Activated T-helper 2 cell treated with anti-CD3 and anti-CD28 coated beads, Interferon-gamma antibody, Interleukin-2, Interleukin-4, amounts not matched to agents 10 μg/mL and 5 μg/mL and 100 μg/mL, durations not matched to agents 14 hours and 24 hours and 36 hours (primary cell): ENCODE measurements at regions not wholly inside any gene's neighbourhood (a gene's known extent, or its start where the extent isn't known, plus 50 kb on each side); places are given as distances from the start of the nearest gene placed in this dataset.

Experiments
- DNase-seq: peaks from one replicate; pipeline ENCODE4 v3.0.0; 2021; ENCODE audit warnings: low spot score
- H3K27ac Mint-ChIP-seq: one replicate; pipeline ENCODE4 v1.8.0; 2021; ENCODE audit warnings: mixed read lengths
- H3K27me3 Mint-ChIP-seq: one replicate; pipeline ENCODE4 v1.8.0; 2021; ENCODE audit warnings: low read depth, mixed read lengths
- H3K36me3 Mint-ChIP-seq: one replicate; pipeline ENCODE4 v1.8.0; 2021; ENCODE audit warnings: low read depth, mixed read lengths
- H3K4me1 Mint-ChIP-seq: one replicate; pipeline ENCODE4 v1.8.0; 2021; ENCODE audit warnings: low read depth, mixed read lengths
- H3K4me3 Mint-ChIP-seq: one replicate; pipeline ENCODE4 v1.8.0; 2021; ENCODE audit warnings: low read depth, mild to moderate bottlenecking, moderate library complexity, mixed read lengths
- H3K9me3 Mint-ChIP-seq: one replicate; pipeline ENCODE4 v1.8.0; 2021; ENCODE audit warnings: mixed read lengths
- intact Hi-C: fragments of 100-400 bp; cut with micrococcal nuclease; formaldehyde crosslinking; loops from one replicate; pipeline ENCODE4 v1.15.1; 2023

DNA sequence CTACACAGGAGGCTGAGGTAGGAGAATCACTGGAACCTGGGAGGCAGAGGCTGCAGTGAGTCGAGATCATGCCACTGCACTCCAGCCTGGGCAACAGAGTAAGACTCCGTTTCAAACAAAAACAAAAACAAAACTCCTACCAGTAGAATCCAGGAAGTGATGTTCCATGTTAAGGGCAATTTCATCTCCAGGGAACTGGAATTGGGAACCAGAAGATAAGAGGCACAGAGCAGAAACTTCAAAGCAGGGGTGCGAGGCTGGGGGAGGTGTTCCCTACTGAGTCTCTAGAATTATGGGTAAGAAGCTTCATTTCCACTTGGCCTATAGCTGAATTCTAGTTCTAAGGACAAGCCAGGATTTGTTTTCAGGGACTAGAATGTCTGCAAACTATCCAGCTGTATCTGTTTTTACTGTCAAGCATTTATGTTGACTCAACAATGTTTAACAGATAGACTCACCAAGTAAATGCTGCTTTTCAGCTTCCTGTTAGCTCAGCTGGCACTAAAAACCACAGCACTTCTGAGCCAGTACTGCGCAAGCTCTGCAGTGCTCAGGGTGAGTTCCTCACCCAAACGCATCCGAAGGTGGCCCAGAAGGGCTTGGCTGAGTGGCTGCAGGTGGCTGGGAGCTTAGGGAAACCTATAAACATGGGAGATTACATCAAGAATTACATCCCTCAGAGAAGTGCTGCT is 320.1 kb downstream of the MTRR start:
- Mint-ChIP-seq H3K36me3 (no peaks in the 10 kb centered on the region), H3K27ac (no peak overlapping the region)

DNA sequence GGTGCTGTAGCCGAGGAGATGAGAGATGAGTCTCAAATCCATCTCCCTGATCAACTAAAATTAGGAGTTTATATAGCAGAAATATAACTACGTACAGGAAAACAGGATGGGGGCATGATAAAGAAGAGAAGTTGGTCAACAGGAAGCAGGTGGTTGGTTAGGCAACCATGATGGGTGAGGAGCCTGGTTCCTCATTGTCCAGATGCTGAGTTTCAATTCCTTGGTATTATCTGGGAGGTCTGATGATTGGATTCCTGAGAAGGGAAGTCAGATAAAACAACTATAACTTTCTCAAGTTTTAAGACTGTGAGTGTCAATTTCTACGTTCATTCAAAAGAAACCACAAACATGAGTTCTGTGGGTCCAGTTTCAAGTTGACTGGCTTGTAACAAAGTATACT is 323.9 kb downstream of the MTRR start:
- intact Hi-C loops = no loop called here
- DNase-seq = no peak
- H3K36me3 Mint-ChIP-seq = no peaks in the 10 kb centered on the region
- peaks cover 7% of the 10 kb centered on the region for H3K9me3 Mint-ChIP-seq
- H3K4me1 Mint-ChIP-seq = no peaks in the 10 kb centered on the region
- no peak overlapping the region for H3K27ac Mint-ChIP-seq
- H3K27me3 Mint-ChIP-seq = no peaks in the 10 kb centered on the region
- no peak overlapping the region for H3K4me3 Mint-ChIP-seq

More for the DNA sequence above, 320.1 kb downstream of the MTRR start:
- peaks cover 13% of the 10 kb centered on the region for H3K9me3 Mint-ChIP-seq
- no peak overlapping the region for H3K4me3 Mint-ChIP-seq
- no peaks in the 10 kb centered on the region for H3K4me1 Mint-ChIP-seq
- no peaks in the 10 kb centered on the region for H3K27me3 Mint-ChIP-seq
- intact Hi-C loops = no loop called here
- DNase-seq = no peak

DNA sequence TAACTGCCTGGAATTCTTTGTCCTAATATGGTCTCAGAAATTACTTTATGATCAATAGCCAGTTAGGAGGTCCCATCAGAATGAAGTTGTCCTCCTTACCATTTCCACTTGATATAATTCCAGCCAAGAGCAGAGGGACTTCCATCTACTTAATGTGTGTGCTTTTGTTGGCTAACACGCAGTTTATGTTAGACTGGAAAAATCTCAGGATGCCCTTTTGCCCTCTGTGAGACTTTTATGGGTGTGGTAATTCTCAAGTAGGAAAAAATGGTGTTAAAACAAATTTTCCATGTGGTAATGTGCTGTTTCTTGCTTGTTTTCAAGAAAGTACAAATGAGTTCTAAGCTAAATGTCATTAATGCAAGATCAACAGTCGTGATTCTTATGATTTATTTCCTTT is 327.1 kb downstream of the MTRR start:
- H3K36me3 Mint-ChIP-seq = no peaks in the 10 kb centered on the region
- no peak overlapping the region for H3K4me3 Mint-ChIP-seq
- H3K4me1 Mint-ChIP-seq = no peaks in the 10 kb centered on the region
- intact Hi-C loops = no loop called here
- H3K9me3 Mint-ChIP-seq = peaks cover 7% of the 10 kb centered on the region
- no peaks in the 10 kb centered on the region for H3K27me3 Mint-ChIP-seq
- H3K27ac Mint-ChIP-seq = no peak overlapping the region
- no peak for DNase-seq

DNA sequence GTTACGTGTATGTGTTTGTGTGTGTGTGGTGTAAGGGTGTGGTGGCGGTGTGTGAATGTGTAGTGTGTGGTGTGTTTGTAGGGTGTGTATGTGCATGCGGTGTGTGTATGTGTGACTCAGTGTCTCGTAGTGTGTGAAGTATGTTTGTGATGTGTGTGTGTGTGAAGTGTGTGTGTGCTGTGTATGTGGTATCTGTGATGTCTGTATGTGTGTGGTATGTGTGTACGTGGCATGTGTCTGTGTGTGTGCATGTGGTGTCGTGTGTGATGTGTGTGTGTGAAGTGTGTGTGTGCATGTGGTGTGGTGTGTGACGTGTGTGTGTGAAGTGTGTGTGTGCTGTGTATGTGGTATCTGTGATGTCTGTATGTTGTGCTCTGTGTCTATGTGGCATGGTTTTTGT is 339.4 kb downstream of the MTRR start:
- Mint-ChIP-seq H3K9me3 (peaks cover 7% of the 10 kb centered on the region), H3K36me3 (no peaks in the 10 kb centered on the region), H3K27ac (no peak overlapping the region), H3K4me1 (no peaks in the 10 kb centered on the region), H3K27me3 (no peaks in the 10 kb centered on the region), H3K4me3 (no peak overlapping the region)
- no peak for DNase-seq
- intact Hi-C loops = no loop called here

DNA sequence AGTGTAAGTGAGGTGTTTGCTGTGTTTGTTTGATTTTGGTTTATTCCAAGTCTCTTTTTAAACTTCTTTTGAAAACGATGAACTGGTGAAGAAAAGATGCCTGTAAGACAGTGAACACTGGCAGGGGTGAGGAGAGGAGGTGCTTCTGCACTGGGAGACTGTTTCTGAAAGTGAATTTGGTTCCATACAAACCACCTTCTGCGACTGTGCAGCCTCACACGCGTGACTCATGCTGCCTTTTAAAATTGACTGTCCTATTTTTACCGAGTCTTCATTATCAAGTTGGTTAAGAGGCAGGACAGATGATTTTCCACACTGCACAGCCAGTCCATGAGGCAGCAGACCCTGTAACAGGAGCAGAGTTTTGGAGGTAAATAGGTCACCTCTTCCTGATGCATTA is 340.6 kb downstream of the MTRR start:
- Mint-ChIP-seq H3K4me3 (no peak overlapping the region), H3K36me3 (no peaks in the 10 kb centered on the region)
- intact Hi-C loops = no loop called here

DNA sequence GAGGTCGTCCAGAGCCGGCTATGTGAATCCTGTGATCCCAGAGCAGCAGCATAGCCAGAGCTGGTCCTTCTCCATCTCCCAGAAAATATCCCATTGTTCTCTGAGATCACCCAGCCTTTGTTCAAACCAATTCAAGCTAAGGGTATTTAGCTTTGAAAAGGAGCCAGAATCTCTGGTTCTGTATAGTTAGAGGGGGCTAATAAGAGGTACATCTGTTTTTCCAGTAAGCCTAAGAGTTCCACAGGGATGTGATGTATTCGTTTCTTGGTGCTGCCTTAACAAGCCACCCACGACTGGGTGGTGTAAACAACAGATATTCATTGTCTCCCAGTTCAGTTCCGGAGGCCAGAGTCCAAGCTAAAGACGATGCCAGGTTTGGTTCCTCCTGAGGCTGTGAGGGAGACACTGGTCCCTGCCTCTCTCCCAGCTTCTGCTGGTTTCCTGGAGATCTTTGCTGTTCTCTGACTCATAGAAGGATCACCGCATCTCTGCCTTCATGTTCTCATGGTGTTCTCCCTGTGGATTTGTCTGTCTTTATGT is 344.8 kb downstream of the MTRR start:
- H3K4me1 Mint-ChIP-seq = no peaks in the 10 kb centered on the region
- intact Hi-C loops = no loop called here
- H3K36me3 Mint-ChIP-seq = no peaks in the 10 kb centered on the region
- H3K4me3 Mint-ChIP-seq = no peak overlapping the region
- no peaks in the 10 kb centered on the region for H3K27me3 Mint-ChIP-seq
- no peak for DNase-seq
- H3K9me3 Mint-ChIP-seq = no peaks in the 10 kb centered on the region
- H3K27ac Mint-ChIP-seq = no peak overlapping the region

More for the DNA sequence above, 340.6 kb downstream of the MTRR start:
- no peak overlapping the region for H3K27ac Mint-ChIP-seq
- no peak for DNase-seq
- H3K4me1 Mint-ChIP-seq = no peaks in the 10 kb centered on the region
- H3K9me3 Mint-ChIP-seq = no peaks in the 10 kb centered on the region
- H3K27me3 Mint-ChIP-seq = no peaks in the 10 kb centered on the region

DNA sequence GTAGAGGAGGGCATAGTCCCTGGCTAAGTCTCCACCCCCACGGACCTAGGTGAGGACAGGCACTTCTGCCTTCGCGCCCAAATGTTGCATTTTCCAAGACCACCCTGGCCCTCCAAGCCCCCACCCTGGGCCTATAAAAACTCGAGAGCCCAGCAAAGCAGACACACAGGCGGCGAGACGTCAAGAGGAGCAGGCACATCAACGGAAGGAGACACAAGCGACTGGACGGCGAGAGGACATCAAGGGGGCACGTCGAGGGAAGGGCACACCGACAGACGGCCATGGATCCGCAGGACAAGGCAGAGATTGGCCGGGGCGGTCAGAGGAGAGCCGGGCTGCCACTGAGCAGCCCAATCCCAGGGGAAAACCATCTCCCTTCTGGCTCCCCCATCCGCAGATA is 348.0 kb downstream of the MTRR start:
- no peak for DNase-seq
- Mint-ChIP-seq H3K9me3 (no peaks in the 10 kb centered on the region), H3K4me1 (no peaks in the 10 kb centered on the region), H3K4me3 (no peak overlapping the region), H3K27ac (no peak overlapping the region), H3K27me3 (no peaks in the 10 kb centered on the region), H3K36me3 (no peaks in the 10 kb centered on the region)
- intact Hi-C loops = no loop called here

DNA sequence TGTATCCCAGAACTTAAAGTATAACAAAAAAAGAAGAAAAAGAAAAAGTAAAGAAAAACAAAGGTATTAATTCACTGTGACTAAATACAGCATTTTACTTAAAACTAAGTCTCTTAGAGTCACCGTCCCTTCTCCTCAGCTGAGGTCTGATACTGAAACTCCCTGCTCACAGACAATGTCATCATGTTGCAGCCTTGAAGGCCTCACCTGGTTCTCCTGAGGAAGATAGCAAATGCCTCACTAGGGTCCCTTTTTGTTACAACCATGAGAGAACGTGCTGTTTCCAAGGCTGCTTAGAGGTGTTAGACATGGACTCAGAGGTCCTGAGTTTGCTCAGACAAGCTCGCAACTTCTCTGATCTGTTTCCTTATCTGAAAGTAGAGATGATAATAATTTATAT is 357.2 kb downstream of the MTRR start:
- H3K4me1 Mint-ChIP-seq = no peaks in the 10 kb centered on the region
- no peak overlapping the region for H3K4me3 Mint-ChIP-seq
- H3K9me3 Mint-ChIP-seq = peaks cover 33% of the 10 kb centered on the region
- no peaks in the 10 kb centered on the region for H3K27me3 Mint-ChIP-seq
- H3K36me3 Mint-ChIP-seq = no peaks in the 10 kb centered on the region
- H3K27ac Mint-ChIP-seq = no peak overlapping the region
- no peak for DNase-seq
- intact Hi-C loops = no loop called here

DNA sequence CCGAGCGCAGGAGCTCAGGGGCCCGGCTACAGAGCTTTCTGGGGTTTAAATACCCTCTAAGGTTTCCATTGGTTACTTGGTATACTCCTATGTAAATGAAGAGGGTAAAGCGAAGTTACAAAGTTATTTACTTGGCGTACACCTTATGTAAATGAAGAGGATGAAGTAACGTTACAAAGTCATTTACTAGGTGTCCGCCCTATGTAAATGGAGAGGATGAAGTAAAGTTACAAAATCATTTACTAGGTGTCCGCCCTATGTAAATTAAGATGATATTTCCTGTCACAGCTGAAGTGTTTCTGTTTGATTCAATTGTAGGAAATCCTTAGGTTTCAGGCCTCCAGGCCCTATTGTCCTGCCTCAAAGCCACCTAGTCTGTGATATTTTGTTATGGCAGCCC is 358.2 kb downstream of the MTRR start:
- no peaks in the 10 kb centered on the region for H3K27me3 Mint-ChIP-seq
- no peaks in the 10 kb centered on the region for H3K4me1 Mint-ChIP-seq
- H3K4me3 Mint-ChIP-seq = no peak overlapping the region
- no peak for DNase-seq
- peaks cover 33% of the 10 kb centered on the region for H3K9me3 Mint-ChIP-seq
- H3K27ac Mint-ChIP-seq = no peak overlapping the region
- intact Hi-C loops = no loop called here
- H3K36me3 Mint-ChIP-seq = no peaks in the 10 kb centered on the region

DNA sequence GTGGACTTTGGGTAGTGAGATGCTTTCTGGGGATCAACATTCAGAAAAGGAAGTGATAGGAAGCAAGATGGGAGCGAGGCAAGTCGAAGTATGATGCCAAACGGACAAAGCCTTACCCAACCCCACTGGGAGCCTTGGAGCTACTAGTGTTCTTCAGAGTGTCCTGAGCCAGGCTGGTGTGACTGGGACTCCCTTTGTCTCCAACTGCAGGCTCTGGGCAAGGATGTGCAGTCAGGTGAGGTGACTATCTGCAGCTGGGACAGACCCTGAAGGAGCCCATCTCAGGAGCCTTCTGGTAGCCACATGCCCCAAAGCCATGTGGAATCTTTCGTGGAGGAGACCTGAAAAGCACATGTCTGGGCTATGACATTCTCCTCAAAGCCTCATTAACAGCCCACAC is 360.6 kb downstream of the MTRR start:
- Mint-ChIP-seq H3K4me3 (no peak overlapping the region), H3K27ac (no peak overlapping the region), H3K36me3 (no peaks in the 10 kb centered on the region), H3K27me3 (no peaks in the 10 kb centered on the region), H3K9me3 (peaks cover 26% of the 10 kb centered on the region), H3K4me1 (no peaks in the 10 kb centered on the region)
- no peak for DNase-seq
- intact Hi-C loops = no loop called here

DNA sequence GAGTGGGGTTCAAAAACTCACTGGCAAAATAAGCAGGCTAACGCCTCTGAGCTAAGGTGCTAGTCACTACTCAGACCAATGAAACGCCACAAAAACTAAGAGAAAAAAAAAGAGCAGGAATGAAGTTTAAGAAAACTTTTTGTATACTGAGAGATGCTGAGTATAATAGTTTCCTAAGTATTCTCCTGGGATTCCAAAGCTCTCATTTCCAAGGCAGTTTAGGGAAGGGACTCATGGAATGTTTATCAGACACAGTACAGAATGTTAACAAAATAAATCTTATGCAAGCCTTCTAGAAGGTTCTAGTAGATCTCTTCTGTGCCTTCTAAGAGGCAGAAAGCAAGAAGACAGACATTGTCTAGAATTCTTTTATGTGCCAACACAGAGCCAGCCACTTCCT is 361.9 kb downstream of the MTRR start:
- H3K36me3 Mint-ChIP-seq = no peaks in the 10 kb centered on the region

DNA sequence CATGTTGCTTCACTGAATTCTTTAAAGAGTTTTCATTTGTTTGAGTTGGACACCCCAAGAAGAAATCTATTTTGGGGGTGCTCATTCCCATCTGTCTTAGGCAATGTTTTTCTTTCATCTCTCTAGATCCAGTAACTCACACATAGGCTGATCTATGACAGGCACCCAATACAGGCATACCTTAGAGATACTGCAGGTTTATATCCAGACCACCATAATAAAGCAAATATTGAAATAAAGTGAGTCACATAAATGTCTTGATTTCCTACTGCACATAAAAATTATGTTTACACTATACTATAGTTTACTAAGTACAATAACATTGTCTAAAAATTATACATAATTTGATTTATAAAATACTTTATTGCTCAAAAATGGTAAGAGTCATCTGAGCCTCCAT is 364.5 kb downstream of the MTRR start:
- Mint-ChIP-seq H3K36me3 (no peaks in the 10 kb centered on the region), H3K4me1 (no peaks in the 10 kb centered on the region), H3K9me3 (peaks cover 25% of the 10 kb centered on the region), H3K27ac (no peak overlapping the region), H3K4me3 (no peak overlapping the region), H3K27me3 (no peaks in the 10 kb centered on the region)
- intact Hi-C loops = no loop called here
- DNase-seq = no peak

More for the DNA sequence above, 361.9 kb downstream of the MTRR start:
- DNase-seq = no peak
- intact Hi-C loops = no loop called here
- H3K27me3 Mint-ChIP-seq = no peaks in the 10 kb centered on the region
- H3K4me1 Mint-ChIP-seq = no peaks in the 10 kb centered on the region
- H3K27ac Mint-ChIP-seq = no peak overlapping the region
- H3K9me3 Mint-ChIP-seq = peaks cover 26% of the 10 kb centered on the region
- H3K4me3 Mint-ChIP-seq = no peak overlapping the region

DNA sequence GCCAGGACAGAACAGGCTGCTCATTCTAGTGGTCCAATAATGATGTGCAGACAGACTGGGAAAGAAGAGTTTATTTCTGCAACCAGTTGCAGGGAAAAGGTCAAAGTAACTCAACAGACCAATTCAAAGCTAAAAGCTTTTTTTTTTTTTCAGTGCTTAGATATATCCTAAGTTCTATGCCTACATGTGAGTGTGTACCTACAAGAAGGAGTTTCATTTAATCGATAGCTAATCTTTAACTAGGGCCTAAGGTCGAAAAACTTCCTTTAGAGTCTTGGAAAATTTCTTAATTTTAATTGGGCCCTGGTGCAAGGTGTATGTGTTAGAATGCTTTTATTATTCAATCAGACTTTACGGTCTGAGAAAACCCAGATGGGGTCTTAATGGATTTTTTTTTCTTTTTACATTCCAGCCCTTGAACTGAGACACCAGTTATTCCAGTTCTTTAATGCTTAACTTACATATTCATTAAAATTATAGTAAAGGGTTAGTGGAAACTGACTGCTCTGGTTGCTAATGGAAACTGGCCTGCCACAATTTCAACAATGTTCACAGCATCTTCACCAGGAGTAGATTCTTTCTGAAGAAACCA is 365.3 kb downstream of the MTRR start:
- Mint-ChIP-seq H3K27ac (no peak overlapping the region), H3K4me3 (no peak overlapping the region), H3K27me3 (no peaks in the 10 kb centered on the region), H3K36me3 (no peaks in the 10 kb centered on the region), H3K4me1 (no peaks in the 10 kb centered on the region), H3K9me3 (peaks cover 19% of the 10 kb centered on the region)
- intact Hi-C loops = no loop called here
- no peak for DNase-seq
